ENCODE measurements at regions not wholly inside any gene's neighbourhood (a gene's known extent, or its start where the extent isn't known, plus 50 kb on each side); places are given as distances from the start of the nearest gene placed in this dataset.

DNA sequence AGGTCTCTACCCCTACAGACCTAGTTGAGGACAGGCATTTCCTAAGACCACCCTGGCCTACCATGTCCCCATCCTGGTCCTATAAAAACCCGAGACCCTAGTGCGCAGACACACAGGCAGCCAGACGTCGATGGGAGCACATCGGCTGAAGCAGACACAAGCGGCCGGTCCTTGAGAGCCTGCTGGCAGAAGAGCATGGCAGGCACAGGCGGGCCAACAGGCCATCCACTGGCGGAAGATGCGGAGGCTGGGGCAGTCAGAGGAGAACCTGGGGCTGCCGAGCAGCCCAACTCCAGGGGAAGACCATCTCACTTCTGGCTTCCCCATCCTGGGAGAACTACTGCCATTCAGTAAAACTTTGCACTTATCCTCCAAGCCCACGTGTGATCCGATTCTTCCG, 396.8 kb downstream of the AEBP2 start:
- Histone ChIP-seq H2BK5ac (ENCODE audit: low read depth, low read length, poor library complexity) (no peak overlapping the region), H4K91ac (ENCODE audit: low read depth, low read length) (no peak overlapping the region), H3K79me2 (ENCODE audit: control insufficient read depth, insufficient read depth, low read length, poor library complexity) (no peaks in the 10 kb centered on the region), H4K12ac (ENCODE audit: low read depth, low read length) (no peak overlapping the region), H3K9ac (ENCODE audit: low read length) (no peak overlapping the region), H3K36me3 (ENCODE audit: control insufficient read depth in 1 of 2, insufficient read depth in 2 of 2, low read length in 2 of 2) (no peaks in the 10 kb centered on the region), H3K4ac (ENCODE audit: low read depth, low read length) (no peak overlapping the region), H2AFZ (ENCODE audit: insufficient read depth, low read length, poor library complexity) (no peak overlapping the region), H3K4me1 (ENCODE audit: control insufficient read depth in 1 of 2, insufficient read depth in 2 of 2, low read length in 2 of 2) (no peaks in the 10 kb centered on the region), H3K14ac (ENCODE audit: low read length) (no peak overlapping the region), H3K4me2 (ENCODE audit: low read length) (no peak overlapping the region), H2AK5ac (ENCODE audit: low read length) (no peak overlapping the region), H3K23ac (ENCODE audit: low read length) (no peak overlapping the region), H3K18ac (ENCODE audit: low read length) (no peak overlapping the region), H3K4me3 (ENCODE audit: low read depth, low read length) (no peak overlapping the region), H3K9me3 (ENCODE audit: insufficient read depth, low read depth, low read length) (no peaks in the 10 kb centered on the region), H2BK120ac (ENCODE audit: insufficient read depth, low read length, poor library complexity) (no peak overlapping the region), H3K79me1 (ENCODE audit: low read length) (no peaks in the 10 kb centered on the region), H2BK12ac (ENCODE audit: low read length) (no peak overlapping the region), H4K8ac (ENCODE audit: low read depth, low read length) (no peak overlapping the region), H3K27me3 (ENCODE audit: insufficient read depth, low read length) (no peaks in the 10 kb centered on the region), H3K27ac (ENCODE audit: low read depth, low read length) (no peak overlapping the region)
- WGBS (ENCODE audit: extremely low coverage, insufficient coverage, insufficient read length) = no CpG with 5 or more reads among the region's 14 CpGs
- DNase-seq = no peak

DNA sequence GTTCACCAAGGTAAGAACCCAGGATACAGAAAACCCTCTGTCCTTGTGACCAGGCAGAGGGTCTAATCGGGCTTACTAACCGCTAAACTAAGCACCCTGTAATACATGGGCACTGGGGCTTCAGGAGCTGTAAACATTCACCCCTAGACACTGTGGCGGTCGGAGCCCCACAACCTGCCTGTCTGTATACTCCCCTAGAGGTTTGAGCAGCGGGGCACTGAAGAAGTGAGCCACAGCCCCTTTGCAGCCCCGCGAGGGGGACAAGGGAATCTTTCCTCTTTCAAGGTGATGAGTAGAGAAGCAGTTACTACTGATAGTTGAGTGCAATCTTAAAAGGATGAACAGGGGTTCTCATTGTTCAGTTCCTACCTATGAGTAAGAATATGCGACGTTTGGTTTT, 397.2 kb downstream of the AEBP2 start:
- H3K23ac ChIP-seq (ENCODE audit: low read length) = no peak overlapping the region
- no peak overlapping the region for H4K12ac ChIP-seq (ENCODE audit: low read depth, low read length)
- no peak overlapping the region for H4K8ac ChIP-seq (ENCODE audit: low read depth, low read length)
- H2AFZ ChIP-seq (ENCODE audit: insufficient read depth, low read length, poor library complexity) = no peak overlapping the region
- no CpG with 5 or more reads among the region's 9 CpGs for WGBS (ENCODE audit: extremely low coverage, insufficient coverage, insufficient read length)
- H3K27me3 ChIP-seq (ENCODE audit: insufficient read depth, low read length) = no peaks in the 10 kb centered on the region
- H3K79me1 ChIP-seq (ENCODE audit: low read length) = no peaks in the 10 kb centered on the region
- no peak overlapping the region for H3K4me2 ChIP-seq (ENCODE audit: low read length)
- H3K9me3 ChIP-seq (ENCODE audit: insufficient read depth, low read depth, low read length) = no peaks in the 10 kb centered on the region
- H3K79me2 ChIP-seq (ENCODE audit: control insufficient read depth, insufficient read depth, low read length, poor library complexity) = no peaks in the 10 kb centered on the region
- no peak overlapping the region for H3K4me3 ChIP-seq (ENCODE audit: low read depth, low read length)
- DNase-seq = no peak
- H3K18ac ChIP-seq (ENCODE audit: low read length) = no peak overlapping the region
- H3K4ac ChIP-seq (ENCODE audit: low read depth, low read length) = no peak overlapping the region
- no peak overlapping the region for H2AK5ac ChIP-seq (ENCODE audit: low read length)
- H3K27ac ChIP-seq (ENCODE audit: low read depth, low read length) = no peak overlapping the region
- no peak overlapping the region for H2BK120ac ChIP-seq (ENCODE audit: insufficient read depth, low read length, poor library complexity)
- no peak overlapping the region for H2BK12ac ChIP-seq (ENCODE audit: low read length)
- H2BK5ac ChIP-seq (ENCODE audit: low read depth, low read length, poor library complexity) = no peak overlapping the region
- H3K36me3 ChIP-seq (ENCODE audit: control insufficient read depth in 1 of 2, insufficient read depth in 2 of 2, low read length in 2 of 2) = no peaks in the 10 kb centered on the region
- no peak overlapping the region for H3K9ac ChIP-seq (ENCODE audit: low read length)
- no peak overlapping the region for H3K14ac ChIP-seq (ENCODE audit: low read length)
- no peaks in the 10 kb centered on the region for H3K4me1 ChIP-seq (ENCODE audit: control insufficient read depth in 1 of 2, insufficient read depth in 2 of 2, low read length in 2 of 2)
- H4K91ac ChIP-seq (ENCODE audit: low read depth, low read length) = no peak overlapping the region

- no CpG with 5 or more reads among the region's 3 CpGs for WGBS (ENCODE audit: extremely low coverage, insufficient coverage, insufficient read length)
These were observed 398.3 kb downstream of the AEBP2 start for GRCh38 chr12:19837543-19837942.

DNA sequence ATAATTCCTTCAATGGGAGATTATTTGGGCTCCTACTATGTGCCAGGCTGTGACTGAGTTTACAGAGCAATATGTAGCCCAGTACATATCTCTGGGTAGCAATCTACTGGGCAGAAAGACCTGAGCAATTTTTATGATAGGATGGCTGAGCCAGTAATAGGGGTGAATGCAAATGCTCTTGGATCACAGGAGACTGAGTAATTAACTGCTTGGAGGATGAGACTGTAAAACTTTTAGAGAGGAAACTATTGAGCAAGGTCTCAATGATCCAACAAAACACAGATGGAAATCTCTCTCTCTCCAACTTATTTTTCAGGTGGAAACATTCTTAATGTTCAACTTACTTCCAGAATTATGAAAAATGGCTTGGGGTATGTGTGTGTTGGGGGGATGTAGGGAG, 402.2 kb downstream of the AEBP2 start:
- no peak overlapping the region for H3K14ac ChIP-seq (ENCODE audit: low read length)
- DNase-seq = no peak
- H3K9ac ChIP-seq (ENCODE audit: low read length) = no peak overlapping the region
- H2BK12ac ChIP-seq (ENCODE audit: low read length) = no peak overlapping the region
- H3K36me3 ChIP-seq (ENCODE audit: control insufficient read depth in 1 of 2, insufficient read depth in 2 of 2, low read length in 2 of 2) = no peaks in the 10 kb centered on the region
- H3K9me3 ChIP-seq (ENCODE audit: insufficient read depth, low read depth, low read length) = no peaks in the 10 kb centered on the region
- H3K4me3 ChIP-seq (ENCODE audit: low read depth, low read length) = no peak overlapping the region
- H3K79me1 ChIP-seq (ENCODE audit: low read length) = peaks cover 2% of the 10 kb centered on the region
- no peaks in the 10 kb centered on the region for H3K79me2 ChIP-seq (ENCODE audit: control insufficient read depth, insufficient read depth, low read length, poor library complexity)
- H2BK5ac ChIP-seq (ENCODE audit: low read depth, low read length, poor library complexity) = no peak overlapping the region
- H3K23ac ChIP-seq (ENCODE audit: low read length) = no peak overlapping the region
- H3K18ac ChIP-seq (ENCODE audit: low read length) = no peak overlapping the region
- H3K27me3 ChIP-seq (ENCODE audit: insufficient read depth, low read length) = no peaks in the 10 kb centered on the region
- no peak overlapping the region for H3K4me2 ChIP-seq (ENCODE audit: low read length)
- no peak overlapping the region for H2AFZ ChIP-seq (ENCODE audit: insufficient read depth, low read length, poor library complexity)
- peaks cover 0 to 3% of the 10 kb centered on the region in 2 experiments for H3K4me1 ChIP-seq (ENCODE audit: control insufficient read depth in 1 of 2, insufficient read depth in 2 of 2, low read length in 2 of 2)
- no peak overlapping the region for H2BK120ac ChIP-seq (ENCODE audit: insufficient read depth, low read length, poor library complexity)
- no peak overlapping the region for H4K12ac ChIP-seq (ENCODE audit: low read depth, low read length)
- H3K27ac ChIP-seq (ENCODE audit: low read depth, low read length) = no peak overlapping the region
- H2AK5ac ChIP-seq (ENCODE audit: low read length) = no peak overlapping the region
- no peak overlapping the region for H4K8ac ChIP-seq (ENCODE audit: low read depth, low read length)
- no peak overlapping the region for H3K4ac ChIP-seq (ENCODE audit: low read depth, low read length)
- no peak overlapping the region for H4K91ac ChIP-seq (ENCODE audit: low read depth, low read length)

More at GRCh38 chr12:19837543-19837942, 398.3 kb downstream of the AEBP2 start:
- H3K4me2 ChIP-seq (ENCODE audit: low read length) = no peak overlapping the region
- H2BK12ac ChIP-seq (ENCODE audit: low read length) = no peak overlapping the region
- no peak overlapping the region for H3K4ac ChIP-seq (ENCODE audit: low read depth, low read length)
- no peak overlapping the region for H4K12ac ChIP-seq (ENCODE audit: low read depth, low read length)
- no peak overlapping the region for H2BK120ac ChIP-seq (ENCODE audit: insufficient read depth, low read length, poor library complexity)
- no peak overlapping the region for H3K18ac ChIP-seq (ENCODE audit: low read length)
- H4K8ac ChIP-seq (ENCODE audit: low read depth, low read length) = no peak overlapping the region
- H3K36me3 ChIP-seq (ENCODE audit: control insufficient read depth in 1 of 2, insufficient read depth in 2 of 2, low read length in 2 of 2) = no peaks in the 10 kb centered on the region
- no peak overlapping the region for H3K23ac ChIP-seq (ENCODE audit: low read length)
- H3K4me1 ChIP-seq (ENCODE audit: control insufficient read depth in 1 of 2, insufficient read depth in 2 of 2, low read length in 2 of 2) = no peaks in the 10 kb centered on the region
- DNase-seq = no peak
- no peak overlapping the region for H3K27ac ChIP-seq (ENCODE audit: low read depth, low read length)
- H2AK5ac ChIP-seq (ENCODE audit: low read length) = no peak overlapping the region
- H2AFZ ChIP-seq (ENCODE audit: insufficient read depth, low read length, poor library complexity) = no peak overlapping the region
- H3K9me3 ChIP-seq (ENCODE audit: insufficient read depth, low read depth, low read length) = no peaks in the 10 kb centered on the region
- no peaks in the 10 kb centered on the region for H3K27me3 ChIP-seq (ENCODE audit: insufficient read depth, low read length)
- H3K79me2 ChIP-seq (ENCODE audit: control insufficient read depth, insufficient read depth, low read length, poor library complexity) = no peaks in the 10 kb centered on the region
- no peak overlapping the region for H3K9ac ChIP-seq (ENCODE audit: low read length)
- H4K91ac ChIP-seq (ENCODE audit: low read depth, low read length) = no peak overlapping the region
- no peaks in the 10 kb centered on the region for H3K79me1 ChIP-seq (ENCODE audit: low read length)
- no peak overlapping the region for H2BK5ac ChIP-seq (ENCODE audit: low read depth, low read length, poor library complexity)
- no peak overlapping the region for H3K4me3 ChIP-seq (ENCODE audit: low read depth, low read length)
- H3K14ac ChIP-seq (ENCODE audit: low read length) = no peak overlapping the region
